ENCODE measurements at regions not wholly inside any gene's neighbourhood (a gene's known extent, or its start where the extent isn't known, plus 50 kb on each side); places are given as distances from the start of the nearest gene placed in this dataset.

DNA sequence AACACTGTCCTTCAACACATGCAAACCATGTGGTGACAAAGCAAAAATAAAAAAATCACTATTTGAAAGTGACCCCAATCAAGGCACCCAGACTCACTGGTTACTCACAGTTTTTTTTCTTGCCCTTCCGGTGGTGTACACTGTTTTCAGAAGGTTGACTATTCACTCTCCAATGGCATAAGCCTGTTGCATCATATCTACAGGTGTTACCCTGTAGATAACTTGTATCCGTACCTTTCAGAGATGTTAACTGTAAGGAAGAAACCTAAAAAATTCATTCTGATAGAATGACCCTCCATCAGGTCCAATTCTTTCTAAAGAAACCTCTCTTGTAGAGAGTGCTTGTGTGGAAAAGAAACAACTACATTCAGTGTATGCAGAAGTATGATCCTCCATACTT lies 193.6 kb upstream of the RASA1 start:
- DNase-seq (ENCODE audit: low read depth, low spot score): no peak
- no peak overlapping the region for H3K4me3 ChIP-seq (ENCODE audit: low read depth, low read length)
- in situ Hi-C loops (cut with HindIII; ENCODE audit: low sequenced_read_pairs): no loop called here
- no peak for TF ChIP-seq CTCF (IDR thresholded peaks at IDR 0.05; ENCODE audit: low read depth, low read length)

DNA sequence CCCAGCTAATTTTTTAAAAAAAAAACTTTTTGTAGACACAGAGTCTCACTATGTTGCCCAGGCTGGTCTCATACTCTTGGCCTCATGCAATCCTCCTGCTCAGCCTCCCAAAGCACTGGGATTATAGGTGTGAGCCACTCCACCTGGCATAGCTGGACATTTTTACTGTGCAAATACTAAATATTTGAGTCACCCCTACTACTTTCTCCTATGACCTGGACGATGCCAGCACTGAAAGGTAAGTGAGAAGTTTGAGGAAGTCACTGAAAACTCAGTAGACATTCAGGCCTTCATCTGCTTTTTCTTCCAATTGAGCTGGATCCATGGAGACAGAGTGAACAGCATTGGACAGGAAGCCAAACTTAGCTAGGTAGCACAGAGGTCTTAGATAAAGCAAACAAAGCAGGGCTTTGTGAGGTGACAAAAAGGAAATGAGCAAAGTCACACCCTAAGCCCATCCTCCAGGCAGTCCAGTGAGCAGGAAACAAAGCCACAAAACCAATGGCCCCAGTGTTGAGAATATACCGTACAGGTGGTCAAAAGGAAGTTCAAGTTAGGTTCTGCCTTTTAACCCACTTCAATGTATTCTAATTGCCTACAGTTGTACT lies 192.6 kb upstream of the RASA1 start:
- in situ Hi-C loops (cut with HindIII; ENCODE audit: low sequenced_read_pairs): no loop called here
- DNase-seq (ENCODE audit: low read depth, low spot score): no peak
- no peak for TF ChIP-seq CTCF (IDR thresholded peaks at IDR 0.05; ENCODE audit: low read depth, low read length)
- no peak overlapping the region for H3K4me3 ChIP-seq (ENCODE audit: low read depth, low read length)

DNA sequence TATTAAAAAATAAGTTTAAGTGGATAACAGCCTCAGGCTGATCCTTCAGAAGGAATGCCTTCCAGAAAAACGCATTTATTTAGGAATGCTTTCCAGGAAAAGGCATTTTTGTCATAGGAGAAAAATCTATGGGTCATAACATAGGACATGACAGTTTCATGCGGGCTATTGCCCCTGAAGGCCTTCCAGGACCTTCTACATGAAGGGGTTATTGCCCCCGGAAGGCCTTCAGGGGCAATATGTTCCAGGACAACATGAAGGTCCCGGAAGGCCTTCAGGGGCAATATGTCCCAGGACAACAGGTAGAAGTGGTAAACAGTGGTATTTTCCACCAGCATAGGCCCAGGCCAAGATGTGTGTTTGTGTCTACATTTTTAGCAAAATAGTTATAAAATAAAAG lies 191.3 kb upstream of the RASA1 start:
- DNase-seq (ENCODE audit: low read depth, low spot score): no peak
- no peak for TF ChIP-seq CTCF (IDR thresholded peaks at IDR 0.05; ENCODE audit: low read depth, low read length)
- H3K4me3 ChIP-seq (ENCODE audit: low read depth, low read length): no peak overlapping the region
- in situ Hi-C loops (cut with HindIII; ENCODE audit: low sequenced_read_pairs): no loop called here

DNA sequence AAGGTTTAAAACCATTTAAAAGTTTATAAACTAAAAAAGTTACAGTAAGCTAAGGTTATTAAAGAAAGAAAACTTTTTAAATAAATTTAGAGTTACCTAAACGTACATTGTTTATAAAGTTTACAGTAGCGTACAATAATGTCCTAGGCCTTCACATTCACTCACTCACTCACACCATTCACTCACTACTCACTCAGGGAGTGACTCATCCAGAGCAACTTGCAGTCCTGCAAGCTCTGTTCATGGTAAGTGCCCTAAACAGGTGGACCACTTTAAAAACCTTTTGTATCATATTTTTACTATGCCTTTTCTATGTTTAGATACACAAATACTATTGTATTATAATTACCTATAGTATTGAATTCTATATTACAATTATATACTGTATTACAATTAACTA lies 190.8 kb upstream of the RASA1 start:
- in situ Hi-C loops (cut with HindIII; ENCODE audit: low sequenced_read_pairs): no loop called here
- no peak for TF ChIP-seq CTCF (IDR thresholded peaks at IDR 0.05; ENCODE audit: low read depth, low read length)
- no peak overlapping the region for H3K4me3 ChIP-seq (ENCODE audit: low read depth, low read length)
- peak; percentile 45 for DNase-seq (ENCODE audit: low read depth, low spot score)

GRCh38 chr5:87079219-87079618 lies 188.5 kb upstream of the RASA1 start:
- in situ Hi-C loops (cut with HindIII; ENCODE audit: low sequenced_read_pairs): no loop called here
- TF ChIP-seq CTCF (IDR thresholded peaks at IDR 0.05; ENCODE audit: low read depth, low read length): no peak
- DNase-seq (ENCODE audit: low read depth, low spot score): no peak
- H3K4me3 ChIP-seq (ENCODE audit: low read depth, low read length): no peak overlapping the region

- in situ Hi-C loops (cut with HindIII; ENCODE audit: low sequenced_read_pairs): no loop called here
- no peak overlapping the region for H3K4me3 ChIP-seq (ENCODE audit: low read depth, low read length)
Measured at GRCh38 chr5:87081016-87081415, 186.7 kb upstream of the RASA1 start.

More at GRCh38 chr5:87081016-87081415, 186.7 kb upstream of the RASA1 start:
- TF ChIP-seq CTCF (IDR thresholded peaks at IDR 0.05; ENCODE audit: low read depth, low read length): no peak
- no peak for DNase-seq (ENCODE audit: low read depth, low spot score)
